Stimulated activated effector memory CD8-positive, alpha-beta T cell treated with anti-CD3 and anti-CD28 coated beads, Interleukin-12 subunit alpha, Interleukin-12 subunit beta, amount 100 ng/mL, for 72 hours (primary cell): ENCODE measurements at regions not wholly inside any gene's neighbourhood (a gene's known extent, or its start where the extent isn't known, plus 50 kb on each side); places are given as distances from the start of the nearest gene placed in this dataset.
"Not testable (repeated sequence)": the region's sequence is repeated elsewhere in the genome, so short reads cannot be mapped to it uniquely, and the experiment has no call there.

Experiments used
- ATAC-seq: fragments of 150-1000 bp; cut with Tn5 transposase; 2 replicates; pipeline ENCODE4 v1.10.0; 2021
- DNase-seq, 2 donors: peaks; one replicate each; pipeline ENCODE4 v3.0.0; 2021 to 2022; ENCODE audit warnings: low spot score in 2 of 2
- H3K27ac Mint-ChIP-seq: one replicate; pipeline ENCODE4 v1.8.0; 2022; ENCODE audit warnings: mild to moderate bottlenecking, mixed read lengths
- H3K36me3 Mint-ChIP-seq: one replicate; pipeline ENCODE4 v1.8.0; 2022; ENCODE audit warnings: mild to moderate bottlenecking, mixed read lengths
- H3K4me1 Mint-ChIP-seq: one replicate; pipeline ENCODE4 v1.8.0; 2022; ENCODE audit warnings: mixed read lengths
- H3K4me3 Mint-ChIP-seq: one replicate; pipeline ENCODE4 v1.8.0; 2022; ENCODE audit warnings: mild to moderate bottlenecking, mixed read lengths
- H3K9me3 Mint-ChIP-seq: one replicate; pipeline ENCODE4 v1.8.0; 2022; ENCODE audit warnings: mixed read lengths

- DNase-seq (no peak), ATAC-seq (no peak)
- H3K9me3 Mint-ChIP-seq, result no peaks in the 10 kb centered on the region
- H3K27ac Mint-ChIP-seq, result no peak overlapping the region
- H3K4me1 Mint-ChIP-seq, result no peaks in the 10 kb centered on the region
- no peak overlapping the region for H3K4me3 Mint-ChIP-seq
- no peaks in the 10 kb centered on the region for H3K36me3 Mint-ChIP-seq
Measured at GRCh38 chr3:87673132-87673531, 385.7 kb downstream of the CGGBP1 start.

GRCh38 chr3:87654184-87654583, 377.8 kb upstream of the POU1F1 start:
- H3K4me1 Mint-ChIP-seq, result no peaks in the 10 kb centered on the region

GRCh38 chr3:87653138-87653537, 376.8 kb upstream of the POU1F1 start:
- H3K9me3 Mint-ChIP-seq, H3K27ac Mint-ChIP-seq, ATAC-seq, H3K4me3 Mint-ChIP-seq, H3K36me3 Mint-ChIP-seq, H3K4me1 Mint-ChIP-seq, DNase-seq: not testable (repeated sequence)

More at GRCh38 chr3:87654184-87654583, 377.8 kb upstream of the POU1F1 start:
- Mint-ChIP-seq H3K27ac (no peak overlapping the region), H3K9me3 (peaks cover 4% of the 10 kb centered on the region), H3K4me3 (no peak overlapping the region), H3K36me3 (no peaks in the 10 kb centered on the region)
- ATAC-seq (no peak), DNase-seq (no peak)

GRCh38 chr3:87634426-87634825, 358.0 kb upstream of the POU1F1 start:
- Mint-ChIP-seq H3K4me1 (no peaks in the 10 kb centered on the region), H3K27ac (no peak overlapping the region), H3K4me3 (no peak overlapping the region), H3K9me3 (peaks cover 9% of the 10 kb centered on the region), H3K36me3 (no peaks in the 10 kb centered on the region)
- DNase-seq (no peak), ATAC-seq (no peak)

- no peaks in the 10 kb centered on the region for H3K36me3 Mint-ChIP-seq
- no peak overlapping the region for H3K4me3 Mint-ChIP-seq
- H3K4me1 Mint-ChIP-seq, result no peaks in the 10 kb centered on the region
- peaks cover 4% of the 10 kb centered on the region for H3K9me3 Mint-ChIP-seq
- ATAC-seq (no peak), DNase-seq (no peak)
- no peak overlapping the region for H3K27ac Mint-ChIP-seq
Measured at GRCh38 chr3:87627316-87627715, 350.9 kb upstream of the POU1F1 start.

GRCh38 chr3:87626546-87626945, 350.2 kb upstream of the POU1F1 start:
- H3K27ac Mint-ChIP-seq, result no peak overlapping the region
- H3K9me3 Mint-ChIP-seq, result peaks cover 4% of the 10 kb centered on the region
- H3K4me3 Mint-ChIP-seq, result no peak overlapping the region
- H3K36me3 Mint-ChIP-seq, result no peaks in the 10 kb centered on the region
- ATAC-seq (no peak), DNase-seq (no peak)
- H3K4me1 Mint-ChIP-seq, result no peaks in the 10 kb centered on the region

GRCh38 chr3:87625876-87626275, 349.5 kb upstream of the POU1F1 start:
- no peaks in the 10 kb centered on the region for H3K4me1 Mint-ChIP-seq
- H3K27ac Mint-ChIP-seq, result no peak overlapping the region
- no peak for ATAC-seq
- DNase-seq, result no peak
- H3K36me3 Mint-ChIP-seq, result no peaks in the 10 kb centered on the region
- no peaks in the 10 kb centered on the region for H3K9me3 Mint-ChIP-seq
- no peak overlapping the region for H3K4me3 Mint-ChIP-seq

GRCh38 chr3:87624860-87625259, 348.5 kb upstream of the POU1F1 start:
- no peaks in the 10 kb centered on the region for H3K4me1 Mint-ChIP-seq
- no peak for ATAC-seq
- H3K9me3 Mint-ChIP-seq, result no peaks in the 10 kb centered on the region
- H3K27ac Mint-ChIP-seq, result no peak overlapping the region
- no peak overlapping the region for H3K4me3 Mint-ChIP-seq
- no peak for DNase-seq
- no peaks in the 10 kb centered on the region for H3K36me3 Mint-ChIP-seq

GRCh38 chr3:87621667-87622066, 345.3 kb upstream of the POU1F1 start:
- H3K4me1 Mint-ChIP-seq, result no peaks in the 10 kb centered on the region
- H3K36me3 Mint-ChIP-seq, result no peaks in the 10 kb centered on the region
- no peak for DNase-seq
- H3K27ac Mint-ChIP-seq, result no peak overlapping the region
- no peak for ATAC-seq
- peaks cover 2% of the 10 kb centered on the region for H3K9me3 Mint-ChIP-seq
- H3K4me3 Mint-ChIP-seq, result no peak overlapping the region

- Mint-ChIP-seq H3K4me1 (no peaks in the 10 kb centered on the region), H3K36me3 (no peaks in the 10 kb centered on the region), H3K9me3 (peaks cover 21% of the 10 kb centered on the region), H3K4me3 (no peak overlapping the region), H3K27ac (no peak overlapping the region)
- DNase-seq (no peak), ATAC-seq (no peak)
Measured at GRCh38 chr3:87615506-87615905, 339.1 kb upstream of the POU1F1 start.

- DNase-seq, result no peak
- no peaks in the 10 kb centered on the region for H3K4me1 Mint-ChIP-seq
- no peak for ATAC-seq
- H3K4me3 Mint-ChIP-seq, result no peak overlapping the region
- H3K9me3 Mint-ChIP-seq, result peaks cover 21% of the 10 kb centered on the region
- no peaks in the 10 kb centered on the region for H3K36me3 Mint-ChIP-seq
- H3K27ac Mint-ChIP-seq, result no peak overlapping the region
Measured at GRCh38 chr3:87614998-87615397, 338.6 kb upstream of the POU1F1 start.

- Mint-ChIP-seq H3K27ac (no peak overlapping the region), H3K36me3 (no peaks in the 10 kb centered on the region), H3K4me1 (no peaks in the 10 kb centered on the region), H3K9me3 (peaks cover 6% of the 10 kb centered on the region), H3K4me3 (no peak overlapping the region)
- ATAC-seq, result no peak
- DNase-seq, result no peak
Measured at GRCh38 chr3:87607234-87607633, 330.9 kb upstream of the POU1F1 start.

GRCh38 chr3:87595798-87596197, 319.4 kb upstream of the POU1F1 start:
- H3K4me1 Mint-ChIP-seq, result no peaks in the 10 kb centered on the region
- ATAC-seq (no peak), DNase-seq (no peak)
- no peaks in the 10 kb centered on the region for H3K36me3 Mint-ChIP-seq
- peaks cover 18% of the 10 kb centered on the region for H3K9me3 Mint-ChIP-seq
- H3K27ac Mint-ChIP-seq, result no peak overlapping the region
- H3K4me3 Mint-ChIP-seq, result no peak overlapping the region

- Mint-ChIP-seq H3K4me3 (no peak overlapping the region), H3K9me3 (peaks cover 3% of the 10 kb centered on the region), H3K4me1 (no peaks in the 10 kb centered on the region), H3K36me3 (no peaks in the 10 kb centered on the region), H3K27ac (no peak overlapping the region)
- no peak for DNase-seq
- ATAC-seq, result no peak
Measured at GRCh38 chr3:87581240-87581639, 304.9 kb upstream of the POU1F1 start.

- H3K4me1 Mint-ChIP-seq, result no peaks in the 10 kb centered on the region
- no peaks in the 10 kb centered on the region for H3K36me3 Mint-ChIP-seq
- DNase-seq (no peak), ATAC-seq (no peak)
- no peaks in the 10 kb centered on the region for H3K9me3 Mint-ChIP-seq
- no peak overlapping the region for H3K4me3 Mint-ChIP-seq
- H3K27ac Mint-ChIP-seq, result no peak overlapping the region
Measured at GRCh38 chr3:87576752-87577151, 300.4 kb upstream of the POU1F1 start.

- DNase-seq (no peak), ATAC-seq (no peak)
- H3K36me3 Mint-ChIP-seq, result no peaks in the 10 kb centered on the region
Measured at GRCh38 chr3:87575550-87575949, 299.2 kb upstream of the POU1F1 start.

GRCh38 chr3:87568331-87568730, 291.9 kb upstream of the POU1F1 start:
- no peak overlapping the region for H3K27ac Mint-ChIP-seq
- DNase-seq (no peak), ATAC-seq (no peak)
- no peaks in the 10 kb centered on the region for H3K36me3 Mint-ChIP-seq
- no peaks in the 10 kb centered on the region for H3K4me1 Mint-ChIP-seq
- H3K9me3 Mint-ChIP-seq, result no peaks in the 10 kb centered on the region
- H3K4me3 Mint-ChIP-seq, result no peak overlapping the region

More at GRCh38 chr3:87575550-87575949, 299.2 kb upstream of the POU1F1 start:
- no peaks in the 10 kb centered on the region for H3K4me1 Mint-ChIP-seq
- H3K27ac Mint-ChIP-seq, result no peak overlapping the region
- H3K4me3 Mint-ChIP-seq, result no peak overlapping the region
- no peaks in the 10 kb centered on the region for H3K9me3 Mint-ChIP-seq
